ENCODE measurements at regions not wholly inside any gene's neighbourhood (a gene's known extent, or its start where the extent isn't known, plus 50 kb on each side); places are given as distances from the start of the nearest gene placed in this dataset.
A peak's percentile ranks its signal among the peaks of the same experiment; 100 is the strongest.

DNA sequence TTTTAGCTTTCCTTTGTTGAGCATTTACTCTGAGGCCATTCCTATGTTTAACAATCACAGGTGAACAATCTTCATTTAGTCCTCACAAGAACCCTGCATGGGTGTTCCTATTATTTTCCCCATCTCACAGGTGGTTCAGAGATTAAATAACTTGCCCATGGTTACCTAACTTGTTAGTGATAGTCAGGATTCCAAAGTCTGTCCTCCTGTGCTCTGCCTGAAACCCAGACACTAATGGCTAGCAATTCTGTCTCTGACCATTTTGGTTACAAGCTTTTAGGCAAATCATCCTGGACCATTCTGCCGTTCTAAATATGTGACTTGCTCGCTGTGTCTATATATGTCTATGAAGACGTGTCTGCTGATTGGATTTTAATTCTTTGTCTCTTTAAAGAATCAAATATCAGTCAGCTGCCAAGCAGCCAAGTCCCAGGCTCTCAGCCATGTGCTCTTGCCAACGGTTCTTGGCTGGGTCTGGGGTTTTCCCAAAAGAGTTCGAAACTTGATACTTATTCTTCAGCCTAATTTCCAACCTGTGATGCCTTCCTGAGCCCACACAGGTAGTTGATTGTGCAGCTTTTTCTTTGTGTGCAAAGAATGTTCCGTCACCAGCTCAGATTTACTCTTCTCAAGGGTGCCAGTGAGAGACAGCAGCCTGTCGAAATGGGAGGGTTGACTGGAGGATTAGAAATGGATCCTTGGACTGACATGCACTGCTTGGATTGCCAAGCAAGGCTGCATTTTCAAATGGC, 121.7 kb downstream of the NREP start:
- WGBS, 2 donors: 45 to 77% methylated on average over 7 of the region's 7 CpGs
- Histone ChIP-seq H3K36me3 (ENCODE audit: control insufficient read depth in 4 of 4, insufficient read depth in 4 of 4, low read length in 4 of 4) (no peaks in the 10 kb centered on the region), H3K4me3 (no peak overlapping the region), H3K27ac (ENCODE audit: low read depth in 1 of 2, low read length in 1 of 2) (no peak overlapping the region), H3K9me3 (ENCODE audit: control insufficient read depth in 4 of 4, insufficient read depth in 3 of 4, low read length in 3 of 4) (peaks cover 0 to 6% (median 4%) of the 10 kb centered on the region in 4 donors), H3K4me1 (ENCODE audit: control insufficient read depth in 5 of 5, insufficient read depth in 5 of 5, low read length in 5 of 5) (peaks cover 0 to 28% (median 5%) of the 10 kb centered on the region in 5 donors), H3K9ac (ENCODE audit: insufficient read depth in 1 of 2, low read length in 2 of 2) (no peak overlapping the region), H3K27me3 (ENCODE audit: control insufficient read depth in 3 of 3, insufficient read depth in 3 of 3, low read length in 2 of 3) (no peaks in the 10 kb centered on the region)
- no peak for ATAC-seq (ENCODE audit: insufficient read depth, low FRiP score)
- peak; percentile 49 to 73 (median 68) for DNase-seq
- TF ChIP-seq, protein P1, sequence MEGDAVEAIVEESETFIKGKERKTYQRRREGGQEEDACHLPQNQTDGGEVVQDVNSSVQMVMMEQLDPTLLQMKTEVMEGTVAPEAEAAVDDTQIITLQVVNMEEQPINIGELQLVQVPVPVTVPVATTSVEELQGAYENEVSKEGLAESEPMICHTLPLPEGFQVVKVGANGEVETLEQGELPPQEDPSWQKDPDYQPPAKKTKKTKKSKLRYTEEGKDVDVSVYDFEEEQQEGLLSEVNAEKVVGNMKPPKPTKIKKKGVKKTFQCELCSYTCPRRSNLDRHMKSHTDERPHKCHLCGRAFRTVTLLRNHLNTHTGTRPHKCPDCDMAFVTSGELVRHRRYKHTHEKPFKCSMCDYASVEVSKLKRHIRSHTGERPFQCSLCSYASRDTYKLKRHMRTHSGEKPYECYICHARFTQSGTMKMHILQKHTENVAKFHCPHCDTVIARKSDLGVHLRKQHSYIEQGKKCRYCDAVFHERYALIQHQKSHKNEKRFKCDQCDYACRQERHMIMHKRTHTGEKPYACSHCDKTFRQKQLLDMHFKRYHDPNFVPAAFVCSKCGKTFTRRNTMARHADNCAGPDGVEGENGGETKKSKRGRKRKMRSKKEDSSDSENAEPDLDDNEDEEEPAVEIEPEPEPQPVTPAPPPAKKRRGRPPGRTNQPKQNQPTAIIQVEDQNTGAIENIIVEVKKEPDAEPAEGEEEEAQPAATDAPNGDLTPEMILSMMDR (IDR thresholded peaks at IDR 0.05; ENCODE audit: control extremely low read depth, extremely low read depth): no peak

DNA sequence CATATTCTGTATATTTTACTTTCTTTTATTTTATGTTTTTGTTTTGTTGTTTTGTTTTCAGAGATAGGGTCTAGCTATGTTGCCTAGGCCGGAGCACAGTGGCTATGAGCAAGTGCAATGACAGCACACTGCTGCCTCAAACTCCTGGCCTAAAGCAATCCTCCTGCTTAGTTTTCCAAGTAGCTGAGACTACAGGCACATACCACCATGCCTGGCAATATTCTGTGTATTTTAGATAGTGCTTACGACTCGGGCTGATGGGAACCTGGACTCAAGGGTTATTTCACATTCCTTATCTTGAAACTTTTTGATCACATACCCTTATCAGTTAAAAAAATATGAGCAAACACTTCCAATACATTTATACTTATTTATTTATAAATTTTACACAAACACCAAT, 119.0 kb upstream of the STARD4 start:
- DNase-seq (peak in 1 of 3 donors; percentile 19), ATAC-seq (ENCODE audit: insufficient read depth, low FRiP score) (no peak)
- Histone ChIP-seq H3K9me3 (ENCODE audit: control insufficient read depth in 4 of 4, insufficient read depth in 3 of 4, low read length in 3 of 4) (no peaks in the 10 kb centered on the region), H3K4me1 (ENCODE audit: control insufficient read depth in 5 of 5, insufficient read depth in 5 of 5, low read length in 5 of 5) (peaks cover 0 to 16% (median 4%) of the 10 kb centered on the region in 5 donors), H3K36me3 (ENCODE audit: control insufficient read depth in 4 of 4, insufficient read depth in 4 of 4, low read length in 4 of 4) (no peaks in the 10 kb centered on the region), H3K27me3 (ENCODE audit: control insufficient read depth in 3 of 3, insufficient read depth in 3 of 3, low read length in 2 of 3) (no peaks in the 10 kb centered on the region), H3K27ac (ENCODE audit: low read depth in 1 of 2, low read length in 1 of 2) (no peak overlapping the region), H3K9ac (ENCODE audit: insufficient read depth in 1 of 2, low read length in 2 of 2) (no peak overlapping the region), H3K4me3 (no peak overlapping the region)
- TF ChIP-seq, protein P1 (IDR thresholded peaks at IDR 0.05; ENCODE audit: control extremely low read depth, extremely low read depth): no peak
- 80 to 84% methylated on average over 3 of the region's 3 CpGs for WGBS, 2 donors

DNA sequence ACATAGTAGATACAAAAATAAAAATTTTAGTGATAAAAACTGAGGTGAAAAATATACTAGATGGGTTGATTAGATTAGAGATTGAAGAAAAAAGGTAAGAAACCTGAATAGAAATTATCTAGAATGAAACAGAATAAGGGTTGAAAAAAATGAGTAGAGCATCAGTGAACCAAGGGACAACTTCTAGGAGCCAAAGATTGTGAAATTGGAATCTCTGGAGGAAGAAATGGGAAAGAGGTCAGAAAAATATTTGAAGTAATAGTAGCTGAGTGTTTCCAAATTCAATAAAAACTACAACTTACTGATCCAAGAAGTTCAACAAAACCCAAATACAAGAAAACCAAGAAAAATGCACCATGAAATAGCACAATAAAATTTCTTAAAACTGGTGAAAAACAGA, 116.6 kb upstream of the STARD4 start:
- no peaks in the 10 kb centered on the region for H3K27me3 ChIP-seq (ENCODE audit: control insufficient read depth in 3 of 3, insufficient read depth in 3 of 3, low read length in 2 of 3)
- H3K4me1 ChIP-seq (ENCODE audit: control insufficient read depth in 5 of 5, insufficient read depth in 5 of 5, low read length in 5 of 5): no peaks in the 10 kb centered on the region
- H3K9me3 ChIP-seq (ENCODE audit: control insufficient read depth in 4 of 4, insufficient read depth in 3 of 4, low read length in 3 of 4): no peaks in the 10 kb centered on the region
- DNase-seq (no peak), ATAC-seq (ENCODE audit: insufficient read depth, low FRiP score) (no peak)
- H3K9ac ChIP-seq (ENCODE audit: insufficient read depth in 1 of 2, low read length in 2 of 2): no peak overlapping the region
- H3K4me3 ChIP-seq: no peak overlapping the region
- H3K36me3 ChIP-seq (ENCODE audit: control insufficient read depth in 4 of 4, insufficient read depth in 4 of 4, low read length in 4 of 4): no peaks in the 10 kb centered on the region
- H3K27ac ChIP-seq (ENCODE audit: low read depth in 1 of 2, low read length in 1 of 2): no peak overlapping the region
- TF ChIP-seq, protein P1 (IDR thresholded peaks at IDR 0.05; ENCODE audit: control extremely low read depth, extremely low read depth): no peak

DNA sequence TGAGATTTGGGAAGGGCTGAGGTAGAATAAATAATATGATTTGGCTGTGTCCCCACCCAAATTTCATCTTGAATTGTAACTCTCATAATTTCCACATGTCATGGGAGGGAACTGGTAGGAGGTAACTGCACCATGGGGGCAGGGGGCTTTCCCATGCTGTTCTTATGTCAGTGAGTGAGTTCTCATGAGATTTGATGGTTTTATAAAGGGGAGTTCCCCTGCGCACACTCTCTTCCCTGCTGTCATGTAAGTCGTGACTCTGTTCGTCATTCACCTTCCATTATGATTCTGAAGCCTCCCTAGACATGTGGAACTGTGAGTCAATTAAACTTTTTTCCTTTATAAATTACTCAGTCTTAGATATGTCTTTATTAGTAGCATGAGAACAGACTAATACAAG, 115.5 kb upstream of the STARD4 start:
- no peaks in the 10 kb centered on the region for H3K27me3 ChIP-seq (ENCODE audit: control insufficient read depth in 3 of 3, insufficient read depth in 3 of 3, low read length in 2 of 3)
- no peak for DNase-seq
- WGBS, 2 donors: 88 to 96% methylated on average over 3 of the region's 3 CpGs
- TF ChIP-seq, protein P1 (IDR thresholded peaks at IDR 0.05; ENCODE audit: control extremely low read depth, extremely low read depth): no peak
- no peak overlapping the region for H3K27ac ChIP-seq (ENCODE audit: low read depth in 1 of 2, low read length in 1 of 2)
- no peaks in the 10 kb centered on the region for H3K36me3 ChIP-seq (ENCODE audit: control insufficient read depth in 4 of 4, insufficient read depth in 4 of 4, low read length in 4 of 4)
- H3K4me3 ChIP-seq: no peak overlapping the region
- H3K9me3 ChIP-seq (ENCODE audit: control insufficient read depth in 4 of 4, insufficient read depth in 3 of 4, low read length in 3 of 4): no peaks in the 10 kb centered on the region
- H3K9ac ChIP-seq (ENCODE audit: insufficient read depth in 1 of 2, low read length in 2 of 2): no peak overlapping the region
- no peak for ATAC-seq (ENCODE audit: insufficient read depth, low FRiP score)
- H3K4me1 ChIP-seq (ENCODE audit: control insufficient read depth in 5 of 5, insufficient read depth in 5 of 5, low read length in 5 of 5): no peaks in the 10 kb centered on the region

All from lung (tissue), 11 donors.